HEK293T (cell line): ENCODE measurements at regions not wholly inside any gene's neighbourhood (a gene's known extent, or its start where the extent isn't known, plus 50 kb on each side); places are given as distances from the start of the nearest gene placed in this dataset.

Source experiments
- BHLHE40 ChIP-seq: fragments of 450-650 bp; IDR thresholded peaks from 2 replicates; pipeline ENCODE4 v1.6.1; 2016; ENCODE audit warnings: mild to moderate bottlenecking, moderate library complexity, borderline replicate concordance
- ELF4 ChIP-seq: fragments of 450-650 bp; IDR thresholded peaks from 2 replicates; pipeline ENCODE4 v1.6.1; 2017; ENCODE audit warnings: antibody characterized with exemption
- FOXM1 ChIP-seq: fragments of 450-650 bp; IDR thresholded peaks from 2 replicates; pipeline ENCODE4 v1.6.1; 2017; ENCODE audit warnings: mild to moderate bottlenecking, borderline replicate concordance
- L3MBTL2 ChIP-seq: fragments of 450-650 bp; conservative IDR thresholded peaks from 2 replicates; pipeline ENCODE4 v1.6.1; 2016; ENCODE audit warnings: mild to moderate bottlenecking
- NFRKB ChIP-seq: fragments of 450-650 bp; IDR thresholded peaks from 2 replicates; pipeline ENCODE4 v1.6.1; 2016; ENCODE audit warnings: mild to moderate bottlenecking, moderate library complexity
- SP1 ChIP-seq: fragments of 450-650 bp; IDR thresholded peaks from 2 replicates; pipeline ENCODE4 v1.6.1; 2017

GRCh38 chr3:74302281-74302680 lies 312.2 kb downstream of the CNTN3 start:
- TF ChIP-seq FOXM1: no peak
- TF ChIP-seq SP1: no peak
- TF ChIP-seq BHLHE40: no peak
- no peak for TF ChIP-seq ELF4
- TF ChIP-seq NFRKB: no peak
- no peak for TF ChIP-seq L3MBTL2
